WTC11 (cell line): ENCODE measurements at regions not wholly inside any gene's neighbourhood (a gene's known extent, or its start where the extent isn't known, plus 50 kb on each side); places are given as distances from the start of the nearest gene placed in this dataset.

Experiments used
- NFYB ChIP-seq: sonication (generic); formaldehyde crosslinking; conservative IDR thresholded peaks from 2 replicates; pipeline ENCODE4 v1.8.0; 2022; ENCODE audit warnings: low read depth, missing genetic modification reagents
- TF ChIP-seq, protein P1 (sequence below): fragments of 200-600 bp; IDR thresholded peaks from 2 replicates; pipeline ENCODE4 v1.8.0; 2022; ENCODE audit warnings: antibody characterized with exemption

- TF ChIP-seq, protein P1, sequence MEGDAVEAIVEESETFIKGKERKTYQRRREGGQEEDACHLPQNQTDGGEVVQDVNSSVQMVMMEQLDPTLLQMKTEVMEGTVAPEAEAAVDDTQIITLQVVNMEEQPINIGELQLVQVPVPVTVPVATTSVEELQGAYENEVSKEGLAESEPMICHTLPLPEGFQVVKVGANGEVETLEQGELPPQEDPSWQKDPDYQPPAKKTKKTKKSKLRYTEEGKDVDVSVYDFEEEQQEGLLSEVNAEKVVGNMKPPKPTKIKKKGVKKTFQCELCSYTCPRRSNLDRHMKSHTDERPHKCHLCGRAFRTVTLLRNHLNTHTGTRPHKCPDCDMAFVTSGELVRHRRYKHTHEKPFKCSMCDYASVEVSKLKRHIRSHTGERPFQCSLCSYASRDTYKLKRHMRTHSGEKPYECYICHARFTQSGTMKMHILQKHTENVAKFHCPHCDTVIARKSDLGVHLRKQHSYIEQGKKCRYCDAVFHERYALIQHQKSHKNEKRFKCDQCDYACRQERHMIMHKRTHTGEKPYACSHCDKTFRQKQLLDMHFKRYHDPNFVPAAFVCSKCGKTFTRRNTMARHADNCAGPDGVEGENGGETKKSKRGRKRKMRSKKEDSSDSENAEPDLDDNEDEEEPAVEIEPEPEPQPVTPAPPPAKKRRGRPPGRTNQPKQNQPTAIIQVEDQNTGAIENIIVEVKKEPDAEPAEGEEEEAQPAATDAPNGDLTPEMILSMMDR, result no peak
- no peak for TF ChIP-seq NFYB (CRISPR knock-in tag)
Measured at GRCh38 chr9:113785334-113785733, 90.8 kb upstream of the ZNF618 start.
